Mucosa of descending colon (tissue), 3 donors: ENCODE measurements at regions not wholly inside any gene's neighbourhood (a gene's known extent, or its start where the extent isn't known, plus 50 kb on each side); places are given as distances from the start of the nearest gene placed in this dataset.

ENCODE experiments used
- ATAC-seq: fragments of 200-7000 bp; cut with Tn5 transposase; one replicate; pipeline ENCODE4 v1.9.1; 2020; ENCODE audit warnings: mild to moderate bottlenecking, moderate library complexity
- DNase-seq, 3 donors: peaks; one replicate each; pipeline ENCODE4 v3.0.0-alpha.2; 2020
- H3K36me3 ChIP-seq: fragments of 200-600 bp; one replicate; pipeline ENCODE4 v1.8.0; 2021; ENCODE audit warnings: low read depth, mild to moderate bottlenecking
- H3K4me1 ChIP-seq: fragments of 200-600 bp; one replicate; pipeline ENCODE4 v1.8.0; 2021; ENCODE audit warnings: low read depth, mild to moderate bottlenecking
- H3K4me3 ChIP-seq: fragments of 200-600 bp; one replicate; pipeline ENCODE4 v1.8.0; 2021; ENCODE audit warnings: mild to moderate bottlenecking
- H3K9me3 ChIP-seq: fragments of 200-600 bp; one replicate; pipeline ENCODE4 v1.8.0; 2021; ENCODE audit warnings: mild to moderate bottlenecking
- intact Hi-C, 2 donors: fragments of 100-400 bp; cut with DNase I in 1 of 2; cut with micrococcal nuclease in 1 of 2; formaldehyde crosslinking; loops; one replicate each; pipeline versions ENCODE4 v1.11.0 to v1.11.1; 2022; cut with DNase I, micrococcal nuclease
- TF ChIP-seq, protein P1 (sequence below): fragments of 200-600 bp; IDR thresholded peaks from one replicate; pipeline ENCODE4 v1.8.0; 2022; ENCODE audit warnings: antibody characterized with exemption, mild to moderate bottlenecking
- donor health status: DM: no; HTN: no; CAD: no; lungs with moderate emphysema.
- donor health status: DM: no; HTN: no; CAD: no.
- donor health status: DM: no; HTN: yes; CAD: no.

DNA sequence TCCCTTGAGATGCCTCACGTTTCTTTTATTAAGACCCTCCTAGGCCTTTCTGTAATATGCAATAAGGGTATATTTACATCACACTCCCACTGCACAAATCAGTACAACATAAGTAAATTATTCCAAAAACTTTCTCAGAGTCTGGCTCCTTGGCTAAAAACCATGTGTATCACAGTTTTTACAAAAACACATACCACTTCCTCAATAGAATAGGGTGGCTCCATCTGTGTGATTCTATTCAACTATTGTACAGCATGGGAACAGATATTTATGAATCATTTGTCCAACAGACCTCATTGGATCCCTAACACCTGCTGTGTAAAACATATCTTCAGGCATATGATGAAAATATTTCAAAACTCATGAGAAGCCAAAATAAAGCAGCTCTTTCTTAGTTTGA is 502.7 kb downstream of the EFNA5 start:
- TF ChIP-seq, protein P1, sequence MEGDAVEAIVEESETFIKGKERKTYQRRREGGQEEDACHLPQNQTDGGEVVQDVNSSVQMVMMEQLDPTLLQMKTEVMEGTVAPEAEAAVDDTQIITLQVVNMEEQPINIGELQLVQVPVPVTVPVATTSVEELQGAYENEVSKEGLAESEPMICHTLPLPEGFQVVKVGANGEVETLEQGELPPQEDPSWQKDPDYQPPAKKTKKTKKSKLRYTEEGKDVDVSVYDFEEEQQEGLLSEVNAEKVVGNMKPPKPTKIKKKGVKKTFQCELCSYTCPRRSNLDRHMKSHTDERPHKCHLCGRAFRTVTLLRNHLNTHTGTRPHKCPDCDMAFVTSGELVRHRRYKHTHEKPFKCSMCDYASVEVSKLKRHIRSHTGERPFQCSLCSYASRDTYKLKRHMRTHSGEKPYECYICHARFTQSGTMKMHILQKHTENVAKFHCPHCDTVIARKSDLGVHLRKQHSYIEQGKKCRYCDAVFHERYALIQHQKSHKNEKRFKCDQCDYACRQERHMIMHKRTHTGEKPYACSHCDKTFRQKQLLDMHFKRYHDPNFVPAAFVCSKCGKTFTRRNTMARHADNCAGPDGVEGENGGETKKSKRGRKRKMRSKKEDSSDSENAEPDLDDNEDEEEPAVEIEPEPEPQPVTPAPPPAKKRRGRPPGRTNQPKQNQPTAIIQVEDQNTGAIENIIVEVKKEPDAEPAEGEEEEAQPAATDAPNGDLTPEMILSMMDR: no peak
- intact Hi-C loops: no loop called here

DNA sequence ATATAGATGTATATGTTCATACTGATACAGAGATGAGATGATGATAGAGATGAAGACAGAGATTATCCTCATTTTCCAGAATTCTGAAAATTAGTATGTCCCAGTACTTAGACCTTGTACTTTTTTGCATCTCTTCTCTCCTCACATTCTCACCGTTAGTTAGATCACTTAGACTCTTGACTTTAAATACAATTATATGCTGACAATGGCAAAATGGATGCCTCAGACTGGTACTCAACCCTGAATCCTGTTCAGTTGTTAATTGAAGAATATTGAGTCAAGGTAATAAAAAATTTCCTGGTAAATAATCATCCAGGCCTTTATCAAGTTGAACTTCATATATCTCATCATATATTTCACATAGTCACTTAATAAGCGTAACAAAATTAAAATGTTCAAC is 505.4 kb downstream of the EFNA5 start:
- Histone ChIP-seq H3K9me3 (peaks cover 6% of the 10 kb centered on the region), H3K4me3 (no peak overlapping the region), H3K36me3 (no peaks in the 10 kb centered on the region), H3K4me1 (no peaks in the 10 kb centered on the region)
- ATAC-seq (no peak), DNase-seq (no peak)
- intact Hi-C loops: no loop called here
- TF ChIP-seq, protein P1: no peak

More for the DNA sequence above, 502.7 kb downstream of the EFNA5 start:
- Histone ChIP-seq H3K4me3 (no peak overlapping the region), H3K36me3 (no peaks in the 10 kb centered on the region), H3K4me1 (no peaks in the 10 kb centered on the region), H3K9me3 (peaks cover 19% of the 10 kb centered on the region)
- ATAC-seq (no peak), DNase-seq (no peak)

DNA sequence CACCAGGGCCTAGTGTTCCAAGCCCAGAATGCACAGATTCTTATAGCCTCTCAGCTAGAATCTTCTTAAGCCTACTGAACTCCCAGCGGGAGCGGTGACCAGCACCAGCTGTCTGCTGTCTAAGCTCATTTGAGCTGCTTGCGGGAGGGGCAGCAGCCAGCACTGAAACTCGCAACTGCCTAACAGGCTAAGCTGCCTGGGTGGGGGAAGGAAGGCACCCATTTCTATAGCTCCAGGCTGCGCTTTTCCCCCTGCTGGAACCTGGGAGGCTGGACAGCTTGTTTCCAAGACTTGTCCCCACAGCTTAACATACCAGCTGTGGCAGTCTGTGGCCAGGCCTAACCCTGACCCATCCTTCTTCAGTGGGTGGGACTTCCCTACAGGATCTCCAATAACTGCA is 512.9 kb downstream of the EFNA5 start:
- TF ChIP-seq, protein P1: no peak
- H3K4me1 ChIP-seq: no peaks in the 10 kb centered on the region
- DNase-seq (no peak), ATAC-seq (no peak)
- intact Hi-C loops: no loop called here
- no peaks in the 10 kb centered on the region for H3K36me3 ChIP-seq
- no peak overlapping the region for H3K4me3 ChIP-seq
- no peaks in the 10 kb centered on the region for H3K9me3 ChIP-seq

DNA sequence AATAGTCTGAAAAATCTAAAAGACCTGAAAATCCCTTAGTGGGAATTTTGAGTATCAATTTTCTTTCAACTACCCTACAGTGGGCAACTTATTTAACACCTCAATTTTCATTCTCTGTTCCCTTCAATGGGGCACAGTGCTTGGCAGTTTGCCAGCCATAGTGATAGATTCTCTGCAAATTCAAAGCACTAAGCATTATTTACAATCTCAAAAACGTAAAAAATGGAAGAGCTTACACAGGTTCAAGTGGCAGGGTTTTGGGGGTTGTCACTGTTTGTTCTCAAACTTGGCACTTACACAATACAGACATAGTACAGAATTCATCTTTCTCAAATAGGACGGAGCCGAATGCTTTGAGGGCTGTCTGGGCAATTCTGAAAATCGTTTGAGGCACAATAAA is 515.0 kb downstream of the EFNA5 start:
- Histone ChIP-seq H3K9me3 (no peaks in the 10 kb centered on the region), H3K36me3 (no peaks in the 10 kb centered on the region), H3K4me3 (no peak overlapping the region), H3K4me1 (no peaks in the 10 kb centered on the region)
- ATAC-seq (no peak), DNase-seq (no peak)
- intact Hi-C loops: no loop called here
- TF ChIP-seq, protein P1: no peak

DNA sequence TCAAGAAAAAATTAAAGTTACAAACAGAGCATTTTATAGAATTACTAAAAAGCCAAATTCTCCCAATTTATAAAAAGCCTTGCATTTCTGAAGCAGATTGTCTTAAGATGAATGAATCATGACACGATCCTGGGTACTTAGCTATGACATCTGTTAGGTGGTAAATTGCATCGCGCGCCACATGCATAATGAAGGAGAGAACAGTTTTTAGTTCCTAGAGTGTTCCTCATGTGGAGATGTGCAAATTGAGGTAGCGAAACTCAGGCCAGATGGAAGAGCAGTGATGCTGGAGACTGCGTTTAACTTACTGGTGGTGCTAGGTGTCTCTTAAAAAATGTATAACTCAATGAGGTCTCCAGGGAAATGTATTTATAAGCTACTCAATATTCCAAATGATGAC is 516.1 kb downstream of the EFNA5 start:
- DNase-seq (no peak), ATAC-seq (no peak)
- TF ChIP-seq, protein P1: no peak
- intact Hi-C loops: no loop called here
- Histone ChIP-seq H3K4me3 (no peak overlapping the region), H3K4me1 (no peaks in the 10 kb centered on the region), H3K9me3 (no peaks in the 10 kb centered on the region), H3K36me3 (no peaks in the 10 kb centered on the region)

DNA sequence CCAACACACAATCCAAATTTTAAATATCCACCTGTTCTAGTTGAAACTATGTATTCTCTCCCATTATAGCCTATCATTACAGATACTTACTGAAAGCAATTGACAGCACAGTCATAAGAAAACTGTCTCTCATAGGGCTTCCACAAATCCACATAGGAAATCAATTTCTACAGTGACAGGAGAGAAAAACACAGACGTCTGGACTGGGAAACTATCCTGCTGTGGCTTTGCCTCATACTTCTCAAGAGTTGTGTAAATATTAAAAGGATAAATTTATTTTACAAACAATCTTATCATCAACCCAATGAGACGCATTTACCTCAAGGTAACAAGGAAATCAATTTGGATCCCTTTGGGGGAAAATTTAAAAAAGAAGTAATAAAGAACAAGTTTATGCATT is 517.5 kb downstream of the EFNA5 start:
- no peak for DNase-seq

More for the DNA sequence above, 517.5 kb downstream of the EFNA5 start:
- intact Hi-C loops: no loop called here
- Histone ChIP-seq H3K4me1 (no peaks in the 10 kb centered on the region), H3K36me3 (no peaks in the 10 kb centered on the region), H3K9me3 (no peaks in the 10 kb centered on the region), H3K4me3 (no peak overlapping the region)
- TF ChIP-seq, protein P1: no peak
- no peak for ATAC-seq
